ENCODE measurements at regions not wholly inside any gene's neighbourhood (a gene's known extent, or its start where the extent isn't known, plus 50 kb on each side); places are given as distances from the start of the nearest gene placed in this dataset.

- TF ChIP-seq CTCF (IDR thresholded peaks at IDR 0.05) (no peak), POLR2A (IDR thresholded peaks at IDR 0.05) (no peak)
These were observed 70.8 kb upstream of the XPA start for GRCh38 chr9:97767891-97768290.
